ENCODE measurements at regions not wholly inside any gene's neighbourhood (a gene's known extent, or its start where the extent isn't known, plus 50 kb on each side); places are given as distances from the start of the nearest gene placed in this dataset.

DNA sequence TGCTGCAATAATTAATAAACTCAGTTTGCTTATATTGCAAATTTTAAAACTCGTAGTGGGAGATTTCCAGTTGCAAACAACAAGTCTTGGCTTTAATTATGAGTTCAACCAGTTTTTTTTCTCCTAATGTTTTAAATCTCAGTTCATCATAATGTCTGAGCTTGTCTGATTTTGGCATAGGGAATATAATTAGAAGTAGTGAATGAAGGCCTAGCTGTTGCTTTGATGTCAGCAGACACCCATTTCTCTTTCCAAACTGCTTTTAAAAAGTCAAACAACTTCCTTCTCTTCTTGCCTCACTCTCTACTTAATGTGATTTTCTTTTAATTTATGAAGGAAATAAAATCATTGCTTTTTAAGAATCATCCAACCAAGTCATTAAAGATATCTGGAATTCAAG is 1462.1 kb downstream of the DPP10 start (continued):
- TF ChIP-seq ZNF274 (IDR thresholded peaks at IDR 0.05; ENCODE audit: borderline replicate concordance, extremely low read depth, low read length) (no peak), BACH1 (IDR thresholded peaks at IDR 0.05; ENCODE audit: low read length) (no peak), GABPA (IDR thresholded peaks at IDR 0.05; ENCODE audit: borderline replicate concordance, insufficient read depth, low read length) (no peak), TBP (IDR thresholded peaks at IDR 0.05; ENCODE audit: low read depth, low read length) (no peak), SUZ12 (IDR thresholded peaks at IDR 0.05; ENCODE audit: low read length) (no peak), CBX5 (IDR thresholded peaks at IDR 0.05; ENCODE audit: low read depth, low read length) (no peak), TAF7 (optimal IDR thresholded peaks at IDR 0.05; ENCODE audit: borderline replicate concordance, low read depth, low read length) (no peak), RBBP5 (IDR thresholded peaks at IDR 0.05; ENCODE audit: borderline replicate concordance, low read depth, low read length) (no peak)

Data from H1 (cell line).